OCI-LY7 (cell line): ENCODE measurements at regions not wholly inside any gene's neighbourhood (a gene's known extent, or its start where the extent isn't known, plus 50 kb on each side); places are given as distances from the start of the nearest gene placed in this dataset.

Source experiments
- BruUV-seq: library from RNA; stranded (reverse); fragments of 400-500 nt; replicated peaks from 2 replicates; lab custom pipeline; 2021; lab: Mats Ljungman, UMichigan
- CTCF ChIA-PET: fragments of 300-600 bp; sonication (Branson Sonifier 250); formaldehyde crosslinking; loops from one replicate; lab custom pipeline; 2022; ENCODE audit warnings: antibody characterized with exemption; ENCODE audit not compliant: unreplicated experiment; lab: Charles Lee
- POLR2A ChIA-PET: fragments of 300-600 bp; sonication (Branson Sonifier 250); formaldehyde crosslinking; loops from one replicate; lab custom pipeline; 2022; ENCODE audit warnings: antibody characterized with exemption; lab: Charles Lee
- DNase-seq: peaks from one replicate; pipeline ENCODE4 v3.0.0-alpha.2; 2015; ENCODE audit warnings: low spot score
- H2AFZ ChIP-seq: fragments of 200-600 bp; sonication (generic), shearing (Covaris generic); 2 replicates; pipeline ENCODE4 v1.6.1; 2014; ENCODE audit warnings: mild to moderate bottlenecking, antibody characterized with exemption, low read length, moderate library complexity
- H3K27ac ChIP-seq: fragments of 200-600 bp; sonication (generic); 2 replicates; pipeline ENCODE4 v1.5.1; 2014; ENCODE audit warnings: mixed run types, low read depth, mild to moderate bottlenecking, moderate library complexity, low read length, inconsistent platforms; ENCODE audit not compliant: poor library complexity, severe bottlenecking
- H3K36me3 ChIP-seq: fragments of 200-600 bp; sonication (generic); 2 replicates; pipeline ENCODE4 v1.6.1; 2014; ENCODE audit warnings: mild to moderate bottlenecking, antibody characterized with exemption, low read length, moderate library complexity, mixed read lengths; ENCODE audit not compliant: insufficient read depth
- H3K4me1 ChIP-seq: fragments of 200-600 bp; sonication (generic); 2 replicates; pipeline ENCODE4 v1.5.1; 2014; ENCODE audit warnings: mild to moderate bottlenecking, low read length; ENCODE audit not compliant: insufficient read depth, poor library complexity, severe bottlenecking
- H3K4me2 ChIP-seq: fragments of 200-600 bp; sonication (generic); 2 replicates; pipeline ENCODE4 v1.6.1; 2014; ENCODE audit warnings: mild to moderate bottlenecking, low read length
- H3K4me3 ChIP-seq: fragments of 200-600 bp; sonication (generic); 2 replicates; pipeline ENCODE4 v1.5.1; 2014; ENCODE audit warnings: mild to moderate bottlenecking, low read depth, low read length; ENCODE audit not compliant: poor library complexity, severe bottlenecking
- H3K79me2 ChIP-seq: fragments of 200-600 bp; sonication (generic); 2 replicates; pipeline ENCODE4 v1.6.1; 2016; ENCODE audit warnings: low read depth, mild to moderate bottlenecking, low read length, moderate library complexity, mixed read lengths; ENCODE audit not compliant: insufficient read depth
- H3K9me2 ChIP-seq: fragments of 200-600 bp; sonication (generic); 2 replicates; pipeline ENCODE4 v1.6.1; 2016; ENCODE audit warnings: mild to moderate bottlenecking, low read length, mixed read lengths; ENCODE audit not compliant: insufficient read depth
- H3K9me3 ChIP-seq: fragments of 200-600 bp; sonication (generic); 2 replicates; pipeline ENCODE4 v1.6.1; 2014; ENCODE audit warnings: mild to moderate bottlenecking, mixed run types, low read length, mixed read lengths
- H4K20me1 ChIP-seq: fragments of 200-600 bp; sonication (generic); 2 replicates; pipeline ENCODE4 v1.6.1; 2014; ENCODE audit warnings: mild to moderate bottlenecking, antibody characterized with exemption, low read length, moderate library complexity, mixed read lengths; ENCODE audit not compliant: insufficient read depth
- CTCF ChIP-seq: fragments of 200-600 bp; sonication (generic); conservative IDR thresholded peaks from 2 replicates; pipeline ENCODE4 v1.5.1; 2014; ENCODE audit warnings: mild to moderate bottlenecking, antibody characterized with exemption, low read length, moderate library complexity, mixed read lengths
- EZH2phosphoT487 ChIP-seq: fragments of 200-600 bp; sonication (generic); IDR thresholded peaks from 2 replicates; pipeline ENCODE4 v1.6.1; 2018; ENCODE audit warnings: low read depth, borderline replicate concordance, mild to moderate bottlenecking, mixed run types, antibody characterized with exemption, low read length, moderate library complexity, mixed read lengths
- intact Hi-C: fragments of 100-400 bp; cut with micrococcal nuclease; formaldehyde crosslinking; loops from one replicate; pipeline ENCODE4 v1.10.0; 2022; ENCODE audit not compliant: unreplicated experiment

DNA sequence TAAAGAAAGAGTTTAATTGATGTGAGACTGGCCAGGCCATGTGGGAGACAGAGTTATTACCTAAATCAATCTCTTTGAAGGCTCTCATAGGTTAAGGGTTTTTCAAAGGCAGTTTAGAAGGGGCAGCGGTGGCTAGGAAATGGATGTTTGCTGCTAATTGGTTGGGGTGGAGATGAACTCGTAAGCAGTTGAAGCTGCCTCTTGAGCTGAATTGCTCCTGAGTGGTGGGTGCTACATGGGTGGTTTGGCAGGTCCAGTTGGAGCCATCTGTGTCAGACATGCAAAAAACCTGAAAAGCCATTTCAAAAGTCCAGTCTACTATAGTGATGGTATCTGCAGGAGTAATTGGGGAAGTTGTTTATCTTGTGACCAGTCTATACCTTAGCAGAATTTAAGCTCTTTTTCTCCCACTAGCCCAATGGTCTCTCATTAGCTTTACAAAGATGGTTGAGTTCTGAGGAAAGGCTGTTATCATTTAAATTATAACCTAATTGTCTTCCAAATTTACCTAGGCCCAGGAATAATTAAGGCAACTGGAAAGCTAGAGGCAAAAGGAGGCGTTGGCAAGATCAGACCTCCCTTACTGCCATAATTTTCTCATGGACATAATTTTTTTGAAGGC lies 762.4 kb upstream of the FRG1 start:
- CTCF ChIA-PET, result no interaction called here
- no peaks in the 10 kb centered on the region for H3K79me2 ChIP-seq
- no peak for DNase-seq
- intact Hi-C loops, result no loop called here
- H3K9me3 ChIP-seq, result no peaks in the 10 kb centered on the region
- no TSS peak for BruUV-seq
- no peaks in the 10 kb centered on the region for H3K9me2 ChIP-seq
- no peaks in the 10 kb centered on the region for H3K36me3 ChIP-seq
- no peak overlapping the region for H3K4me2 ChIP-seq
- no peak overlapping the region for H3K27ac ChIP-seq
- no peaks in the 10 kb centered on the region for H3K4me1 ChIP-seq
- no peak overlapping the region for H3K4me3 ChIP-seq
- POLR2A ChIA-PET, result interaction anchor here (0.6 kb wide), 1 partner anchor 21 kb away, joined by 3 read pairs; no protein-coding TSS in a partner anchor
- H2AFZ ChIP-seq, result no peak overlapping the region
- no peak for TF ChIP-seq EZH2phosphoT487
- TF ChIP-seq CTCF, result no peak
- H4K20me1 ChIP-seq, result no peaks in the 10 kb centered on the region

GRCh38 chr4:189185810-189186432 lies 754.8 kb upstream of the FRG1 start:
- no TSS peak for BruUV-seq
- no peak for DNase-seq
- intact Hi-C loops, result no loop called here
- ChIA-PET CTCF (no interaction called here), POLR2A (no interaction called here)
- no peak overlapping the region for H3K4me3 ChIP-seq
- H2AFZ ChIP-seq, result no peak overlapping the region
- TF ChIP-seq EZH2phosphoT487 (no peak), CTCF (no peak)
- no peaks in the 10 kb centered on the region for H3K9me3 ChIP-seq
- no peaks in the 10 kb centered on the region for H3K79me2 ChIP-seq
- no peaks in the 10 kb centered on the region for H4K20me1 ChIP-seq
- no peaks in the 10 kb centered on the region for H3K9me2 ChIP-seq
- H3K27ac ChIP-seq, result no peak overlapping the region
- H3K4me1 ChIP-seq, result no peaks in the 10 kb centered on the region
- no peak overlapping the region for H3K4me2 ChIP-seq
- H3K36me3 ChIP-seq, result no peaks in the 10 kb centered on the region

GRCh38 chr4:189187531-189188052 lies 753.1 kb upstream of the FRG1 start:
- Histone ChIP-seq H3K4me2 (no peak overlapping the region), H3K79me2 (no peaks in the 10 kb centered on the region), H3K9me3 (no peaks in the 10 kb centered on the region), H2AFZ (no peak overlapping the region), H3K4me1 (no peaks in the 10 kb centered on the region), H3K27ac (no peak overlapping the region), H3K4me3 (no peak overlapping the region), H4K20me1 (no peaks in the 10 kb centered on the region), H3K9me2 (no peaks in the 10 kb centered on the region), H3K36me3 (no peaks in the 10 kb centered on the region)
- POLR2A ChIA-PET, result interaction anchor here (0.6 kb wide), 1 partner anchor 8 kb away, joined by 3 read pairs; no protein-coding TSS in a partner anchor
- DNase-seq, result no peak
- TF ChIP-seq EZH2phosphoT487 (no peak), CTCF (no peak)
- no TSS peak for BruUV-seq
- CTCF ChIA-PET, result no interaction called here
- intact Hi-C loops, result no loop called here
